ENCODE measurements at regions not wholly inside any gene's neighbourhood (a gene's known extent, or its start where the extent isn't known, plus 50 kb on each side); places are given as distances from the start of the nearest gene placed in this dataset.

DNA sequence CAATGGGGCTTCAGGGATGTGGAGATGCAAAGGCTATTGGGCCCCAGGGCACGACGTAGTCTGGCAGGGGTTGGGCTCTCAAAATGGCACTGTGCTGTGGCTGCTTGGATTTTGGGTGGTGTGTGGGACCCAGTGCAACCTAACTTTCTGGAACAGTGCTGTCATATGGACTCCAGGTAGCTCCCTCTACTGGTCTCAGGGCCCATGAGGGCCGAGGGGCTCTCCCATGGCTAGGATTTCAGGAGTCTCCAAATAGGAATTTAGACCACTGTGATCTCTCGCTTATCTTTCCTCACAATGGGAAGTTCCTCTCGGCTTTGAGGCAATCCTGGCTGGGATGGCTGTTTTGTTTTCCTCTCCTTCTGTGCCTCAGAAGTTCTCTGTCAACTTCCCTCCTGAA, 68.2 kb upstream of the MUCL1 start:
- no peak for TF ChIP-seq CTCF (IDR thresholded peaks at IDR 0.05; ENCODE audit: insufficient read depth, low read depth, low read length)
- no peak for TF ChIP-seq EZH2 (IDR thresholded peaks at IDR 0.05; ENCODE audit: insufficient read depth, low read length)
